A549 (cell line): ENCODE measurements at regions not wholly inside any gene's neighbourhood (a gene's known extent, or its start where the extent isn't known, plus 50 kb on each side); places are given as distances from the start of the nearest gene placed in this dataset.

Experiments
- ATAC-seq, 2 experiments: fragments of 200-7000 bp in 1 of 2; fragments of >200 bp in 1 of 2; cut with Nextera tagmentation in 1 of 2; cut with Tn5 transposase in 1 of 2; 3 replicates each; pipeline versions ENCODE4 v1.8.0 to v1.9.1; 2018 to 2020; ENCODE audit warnings: mild to moderate bottlenecking in 1 of 2, moderate library complexity in 1 of 2
- CTCF ChIA-PET: fragments of 300-600 bp; sonication (Branson Sonifier 250); formaldehyde crosslinking; extraction: SDS; loops from one replicate; lab custom pipeline; 2021; ENCODE audit warnings: antibody characterized with exemption, inconsistent platforms; lab: Yijun Ruan, JAX
- POLR2A ChIA-PET: fragments of 350-600 bp; formaldehyde crosslinking; extraction: SDS; loops from one replicate; lab custom pipeline; 2021; ENCODE audit warnings: antibody characterized with exemption, inconsistent platforms; lab: Yijun Ruan, JAX
- DNase-seq, 2 experiments: peaks; one replicate each; pipeline versions ENCODE4 v3.0.0 to v3.0.0-alpha.2; 2011 to 2016; ENCODE audit warnings: low read depth in 1 of 2, low spot score in 1 of 2
- FAIRE-seq: peaks from 2 replicates; lab custom pipeline; 2011; peaks lifted over from hg19 to GRCh38; lab: Jason Lieb, UNC
- H3K27ac ChIP-seq, 2 experiments: fragments of >200 bp; sonication (Bioruptor Twin); formaldehyde crosslinking; 3 replicates each; pipeline ENCODE4 v1.5.1; 2016 to 2017
- H3K4me1 ChIP-seq: fragments of >200 bp; sonication (Bioruptor Twin); formaldehyde crosslinking; 3 replicates; pipeline ENCODE4 v1.6.1; 2016
- H3K4me2 ChIP-seq: fragments of >200 bp; sonication (Bioruptor Twin); formaldehyde crosslinking; 3 replicates; pipeline ENCODE4 v1.6.1; 2016
- H3K4me3 ChIP-seq: fragments of >200 bp; sonication (Bioruptor Twin); formaldehyde crosslinking; 3 replicates; pipeline ENCODE4 v1.5.1; 2016
- H3K9me3 ChIP-seq: fragments of >200 bp; sonication (Bioruptor Twin); formaldehyde crosslinking; 3 replicates; pipeline ENCODE4 v1.6.1; 2016
- CBX2 ChIP-seq: fragments of 200-600 bp; sonication (generic); IDR thresholded peaks from 2 replicates; pipeline ENCODE4 v1.6.1; 2016; ENCODE audit warnings: low read depth, mild to moderate bottlenecking, borderline replicate concordance
- CBX8 ChIP-seq: fragments of 200-600 bp; sonication (generic); IDR thresholded peaks from 2 replicates; pipeline ENCODE4 v1.6.1; 2016
- CEBPB ChIP-seq, 2 experiments: fragments of >200 bp in 1 of 2; sonication (Bioruptor Twin) in 1 of 2; formaldehyde crosslinking in 1 of 2; IDR thresholded peaks; 2 replicates each; pipeline ENCODE4 v1.6.1; 2012 to 2016
- CHD2 ChIP-seq: fragments of 150-350 bp; IDR thresholded peaks from 2 replicates; pipeline ENCODE4 v1.6.1; 2014; ENCODE audit warnings: low read length; ENCODE audit not compliant: partially characterized antibody
- CHD4 ChIP-seq: fragments of 200-600 bp; sonication (generic); IDR thresholded peaks from 2 replicates; pipeline ENCODE4 v1.6.1; 2016; ENCODE audit warnings: antibody characterized with exemption, mild to moderate bottlenecking, borderline replicate concordance
- EHF ChIP-seq: fragments of 250-450 bp; sonication (Bioruptor Pico); IDR thresholded peaks from 2 replicates; pipeline ENCODE4 v1.5.0; 2020; ENCODE audit warnings: mild to moderate bottlenecking
- EHMT2 ChIP-seq: fragments of 200-600 bp; sonication (generic); IDR thresholded peaks from 2 replicates; pipeline ENCODE4 v1.6.1; 2016; ENCODE audit warnings: antibody characterized with exemption, low read depth, mild to moderate bottlenecking, moderate library complexity
- FOSB ChIP-seq: fragments of 250-450 bp; sonication (Bioruptor Pico); IDR thresholded peaks from 2 replicates; pipeline ENCODE4 v1.5.0; 2020; ENCODE audit warnings: mild to moderate bottlenecking, moderate library complexity
- GATA3 ChIP-seq: IDR thresholded peaks from 2 replicates; pipeline ENCODE4 v1.6.1; 2012; ENCODE audit warnings: borderline replicate concordance
- HDAC2 ChIP-seq: fragments of 200-600 bp; sonication (generic); IDR thresholded peaks from 2 replicates; pipeline ENCODE4 v1.6.1; 2016
- HEYL ChIP-seq: fragments of 250-450 bp; sonication (Bioruptor Pico); IDR thresholded peaks from 2 replicates; pipeline ENCODE4 v1.8.0; 2021; ENCODE audit warnings: mild to moderate bottlenecking, moderate library complexity
- HOXB5 ChIP-seq: fragments of 250-450 bp; sonication (Bioruptor Pico); IDR thresholded peaks from 2 replicates; pipeline ENCODE4 v1.5.0; 2020; ENCODE audit warnings: mild to moderate bottlenecking, moderate library complexity
- MAFK ChIP-seq: fragments of 450-650 bp; IDR thresholded peaks from 2 replicates; pipeline ENCODE4 v1.6.1; 2014; ENCODE audit not compliant: partially characterized antibody
- MAZ ChIP-seq: fragments of 150-350 bp; IDR thresholded peaks from 2 replicates; pipeline ENCODE4 v1.6.1; 2014; ENCODE audit warnings: antibody characterized with exemption, low read depth, low read length, borderline replicate concordance
- RAD21 ChIP-seq, 2 experiments: fragments of >200 bp in 1 of 2; sonication (Bioruptor Twin) in 1 of 2; formaldehyde crosslinking in 1 of 2; IDR thresholded peaks in 1 of 2; conservative IDR thresholded peaks in 1 of 2; 2 replicates in 1 of 2; 3 replicates in 1 of 2; pipeline ENCODE4 v1.6.1; 2012 to 2018; ENCODE audit warnings: inconsistent platforms in 1 of 2
- RCOR1 ChIP-seq: fragments of 150-350 bp; IDR thresholded peaks from 2 replicates; pipeline ENCODE4 v1.6.1; 2014; ENCODE audit warnings: antibody characterized with exemption, low read length, low read depth
- TFCP2L1 ChIP-seq: fragments of 250-450 bp; sonication (Bioruptor Pico); IDR thresholded peaks from 2 replicates; pipeline ENCODE4 v1.5.0; 2021; ENCODE audit warnings: mild to moderate bottlenecking
- ZNF302 ChIP-seq: fragments of 250-450 bp; sonication (Bioruptor Pico); IDR thresholded peaks from 2 replicates; pipeline ENCODE4 v1.9.0; 2021; ENCODE audit warnings: inconsistent platforms, mild to moderate bottlenecking, moderate library complexity
- WGBS: methylation state at CpG from one replicate; pipeline ENCODE4 v1.1.6; 2017; ENCODE audit errors: missing lambda C conversion rate; 5-methylcytosine and 5-hydroxymethylcytosine counted together
- TF ChIP-seq, protein P1 (sequence below): fragments of 250-450 bp; sonication (Bioruptor Pico); IDR thresholded peaks from 2 replicates; pipeline ENCODE4 v1.5.0; 2021; ENCODE audit warnings: mild to moderate bottlenecking, moderate library complexity, borderline replicate concordance
- TF ChIP-seq, protein P2 (sequence below): fragments of >200 bp; sonication (Bioruptor Twin); formaldehyde crosslinking; IDR thresholded peaks from 3 replicates; pipeline ENCODE4 v1.5.1; 2016
- TF ChIP-seq, protein P3 (sequence below): fragments of 200-600 bp; sonication (generic); IDR thresholded peaks from 2 replicates; pipeline ENCODE4 v1.6.1; 2016; ENCODE audit warnings: antibody characterized with exemption, mild to moderate bottlenecking, moderate library complexity
- TF ChIP-seq, protein P4 (sequence below): fragments of 450-650 bp; IDR thresholded peaks from 2 replicates; pipeline ENCODE4 v1.6.1; 2014; ENCODE audit warnings: antibody characterized with exemption

DNA sequence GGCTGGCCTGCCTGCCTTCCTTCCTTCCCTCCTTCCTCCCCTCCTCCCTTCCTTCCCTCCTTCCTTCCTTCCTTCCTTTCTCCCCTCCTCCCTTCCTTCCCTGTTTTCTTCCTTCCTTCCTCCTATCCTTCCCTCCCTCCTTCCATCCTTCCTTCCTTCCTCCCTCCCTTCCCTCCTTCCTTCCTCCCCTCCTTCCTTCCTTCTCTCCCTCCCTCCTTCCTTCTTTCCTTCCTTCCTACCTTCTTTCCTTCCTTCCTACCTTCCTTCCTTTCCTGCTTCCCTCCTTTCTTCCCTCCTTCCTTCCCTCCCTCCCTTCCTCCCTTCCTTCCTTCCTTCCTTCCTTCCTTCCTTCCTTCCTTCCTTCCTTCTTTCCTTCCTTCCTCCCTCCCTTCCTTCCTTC lies 70.1 kb upstream of the PTGFR start:
- DNase-seq, result no peak

DNA sequence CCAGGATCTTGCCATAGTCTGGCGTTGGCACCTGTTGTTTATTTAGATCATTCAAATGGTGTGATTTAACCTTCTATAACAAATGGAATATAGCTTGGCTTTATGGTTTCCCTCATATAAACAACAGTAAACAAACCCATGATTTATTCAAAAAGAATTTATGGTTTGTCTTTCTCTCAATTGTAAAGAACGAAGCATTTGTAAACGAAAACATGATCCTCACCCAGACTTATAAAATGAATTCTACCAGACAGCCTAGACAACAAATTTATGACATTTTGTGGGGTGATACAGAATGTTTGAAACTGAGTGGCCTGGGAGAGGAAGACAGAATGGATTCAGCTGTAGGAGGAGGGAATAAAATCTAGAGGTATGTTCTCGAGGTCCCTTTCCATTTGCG lies 66.1 kb upstream of the PTGFR start:
- H3K4me3 ChIP-seq, result no peak overlapping the region
- ChIA-PET CTCF (no interaction called here), POLR2A (no interaction called here)
- no peaks in the 10 kb centered on the region for H3K9me3 ChIP-seq
- TF ChIP-seq, protein P1, sequence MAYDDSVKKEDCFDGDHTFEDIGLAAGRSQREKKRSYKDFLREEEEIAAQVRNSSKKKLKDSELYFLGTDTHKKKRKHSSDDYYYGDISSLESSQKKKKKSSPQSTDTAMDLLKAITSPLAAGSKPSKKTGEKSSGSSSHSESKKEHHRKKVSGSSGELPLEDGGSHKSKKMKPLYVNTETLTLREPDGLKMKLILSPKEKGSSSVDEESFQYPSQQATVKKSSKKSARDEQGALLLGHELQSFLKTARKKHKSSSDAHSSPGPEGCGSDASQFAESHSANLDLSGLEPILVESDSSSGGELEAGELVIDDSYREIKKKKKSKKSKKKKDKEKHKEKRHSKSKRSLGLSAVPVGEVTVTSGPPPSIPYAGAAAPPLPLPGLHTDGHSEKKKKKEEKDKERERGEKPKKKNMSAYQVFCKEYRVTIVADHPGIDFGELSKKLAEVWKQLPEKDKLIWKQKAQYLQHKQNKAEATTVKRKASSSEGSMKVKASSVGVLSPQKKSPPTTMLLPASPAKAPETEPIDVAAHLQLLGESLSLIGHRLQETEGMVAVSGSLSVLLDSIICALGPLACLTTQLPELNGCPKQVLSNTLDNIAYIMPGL (CRISPR knock-in tag), result no peak
- no peak for TF ChIP-seq GATA3
- TF ChIP-seq MAZ, result no peak
- TF ChIP-seq ZNF302, result no peak
- TF ChIP-seq HEYL (CRISPR knock-in tag), result no peak
- no peak for TF ChIP-seq CBX2
- no peak for TF ChIP-seq FOSB (CRISPR knock-in tag)
- TF ChIP-seq CEBPB (IDR thresholded peaks at IDR 0.05), result no peak
- no peak for TF ChIP-seq RCOR1
- no peak for TF ChIP-seq HDAC2
- TF ChIP-seq, protein P2, sequence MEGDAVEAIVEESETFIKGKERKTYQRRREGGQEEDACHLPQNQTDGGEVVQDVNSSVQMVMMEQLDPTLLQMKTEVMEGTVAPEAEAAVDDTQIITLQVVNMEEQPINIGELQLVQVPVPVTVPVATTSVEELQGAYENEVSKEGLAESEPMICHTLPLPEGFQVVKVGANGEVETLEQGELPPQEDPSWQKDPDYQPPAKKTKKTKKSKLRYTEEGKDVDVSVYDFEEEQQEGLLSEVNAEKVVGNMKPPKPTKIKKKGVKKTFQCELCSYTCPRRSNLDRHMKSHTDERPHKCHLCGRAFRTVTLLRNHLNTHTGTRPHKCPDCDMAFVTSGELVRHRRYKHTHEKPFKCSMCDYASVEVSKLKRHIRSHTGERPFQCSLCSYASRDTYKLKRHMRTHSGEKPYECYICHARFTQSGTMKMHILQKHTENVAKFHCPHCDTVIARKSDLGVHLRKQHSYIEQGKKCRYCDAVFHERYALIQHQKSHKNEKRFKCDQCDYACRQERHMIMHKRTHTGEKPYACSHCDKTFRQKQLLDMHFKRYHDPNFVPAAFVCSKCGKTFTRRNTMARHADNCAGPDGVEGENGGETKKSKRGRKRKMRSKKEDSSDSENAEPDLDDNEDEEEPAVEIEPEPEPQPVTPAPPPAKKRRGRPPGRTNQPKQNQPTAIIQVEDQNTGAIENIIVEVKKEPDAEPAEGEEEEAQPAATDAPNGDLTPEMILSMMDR, result no peak
- TF ChIP-seq, protein P3, sequence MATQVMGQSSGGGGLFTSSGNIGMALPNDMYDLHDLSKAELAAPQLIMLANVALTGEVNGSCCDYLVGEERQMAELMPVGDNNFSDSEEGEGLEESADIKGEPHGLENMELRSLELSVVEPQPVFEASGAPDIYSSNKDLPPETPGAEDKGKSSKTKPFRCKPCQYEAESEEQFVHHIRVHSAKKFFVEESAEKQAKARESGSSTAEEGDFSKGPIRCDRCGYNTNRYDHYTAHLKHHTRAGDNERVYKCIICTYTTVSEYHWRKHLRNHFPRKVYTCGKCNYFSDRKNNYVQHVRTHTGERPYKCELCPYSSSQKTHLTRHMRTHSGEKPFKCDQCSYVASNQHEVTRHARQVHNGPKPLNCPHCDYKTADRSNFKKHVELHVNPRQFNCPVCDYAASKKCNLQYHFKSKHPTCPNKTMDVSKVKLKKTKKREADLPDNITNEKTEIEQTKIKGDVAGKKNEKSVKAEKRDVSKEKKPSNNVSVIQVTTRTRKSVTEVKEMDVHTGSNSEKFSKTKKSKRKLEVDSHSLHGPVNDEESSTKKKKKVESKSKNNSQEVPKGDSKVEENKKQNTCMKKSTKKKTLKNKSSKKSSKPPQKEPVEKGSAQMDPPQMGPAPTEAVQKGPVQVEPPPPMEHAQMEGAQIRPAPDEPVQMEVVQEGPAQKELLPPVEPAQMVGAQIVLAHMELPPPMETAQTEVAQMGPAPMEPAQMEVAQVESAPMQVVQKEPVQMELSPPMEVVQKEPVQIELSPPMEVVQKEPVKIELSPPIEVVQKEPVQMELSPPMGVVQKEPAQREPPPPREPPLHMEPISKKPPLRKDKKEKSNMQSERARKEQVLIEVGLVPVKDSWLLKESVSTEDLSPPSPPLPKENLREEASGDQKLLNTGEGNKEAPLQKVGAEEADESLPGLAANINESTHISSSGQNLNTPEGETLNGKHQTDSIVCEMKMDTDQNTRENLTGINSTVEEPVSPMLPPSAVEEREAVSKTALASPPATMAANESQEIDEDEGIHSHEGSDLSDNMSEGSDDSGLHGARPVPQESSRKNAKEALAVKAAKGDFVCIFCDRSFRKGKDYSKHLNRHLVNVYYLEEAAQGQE, result no peak
- TF ChIP-seq EHMT2, result no peak
- no peak for TF ChIP-seq CHD4
- no peak for TF ChIP-seq CHD2
- TF ChIP-seq, protein P4, sequence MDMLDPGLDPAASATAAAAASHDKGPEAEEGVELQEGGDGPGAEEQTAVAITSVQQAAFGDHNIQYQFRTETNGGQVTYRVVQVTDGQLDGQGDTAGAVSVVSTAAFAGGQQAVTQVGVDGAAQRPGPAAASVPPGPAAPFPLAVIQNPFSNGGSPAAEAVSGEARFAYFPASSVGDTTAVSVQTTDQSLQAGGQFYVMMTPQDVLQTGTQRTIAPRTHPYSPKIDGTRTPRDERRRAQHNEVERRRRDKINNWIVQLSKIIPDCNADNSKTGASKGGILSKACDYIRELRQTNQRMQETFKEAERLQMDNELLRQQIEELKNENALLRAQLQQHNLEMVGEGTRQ, result no peak
- TF ChIP-seq MAFK, result no peak
- WGBS, result 6% methylated on average over 5 of the region's 5 CpGs
- no peak for DNase-seq
- no peak for FAIRE-seq
- ATAC-seq, result no peak
- H3K4me1 ChIP-seq, result no peaks in the 10 kb centered on the region
- no peak overlapping the region for H3K4me2 ChIP-seq
- no peak overlapping the region for H3K27ac ChIP-seq

More for the DNA sequence above, 70.1 kb upstream of the PTGFR start:
- Histone ChIP-seq H3K9me3 (no peaks in the 10 kb centered on the region), H3K27ac (no peak overlapping the region), H3K4me1 (no peaks in the 10 kb centered on the region), H3K4me3 (no peak overlapping the region), H3K4me2 (no peak overlapping the region)
- POLR2A ChIA-PET, result no interaction called here
- TF ChIP-seq EHF (CRISPR knock-in tag) (no peak), RCOR1 (no peak), HDAC2 (no peak), HOXB5 (no peak), CBX8 (no peak), RAD21 (conservative IDR thresholded peaks at IDR 0.05 in 1 of 2, IDR thresholded peaks at IDR 0.05 in 1 of 2) (no peak), TFCP2L1 (CRISPR knock-in tag) (no peak), MAFK (no peak)
- FAIRE-seq, result no peak
- CTCF ChIA-PET, result no interaction called here
- ATAC-seq, result no peak
